MM.1S (cell line): ENCODE measurements at regions not wholly inside any gene's neighbourhood (a gene's known extent, or its start where the extent isn't known, plus 50 kb on each side); places are given as distances from the start of the nearest gene placed in this dataset.

Source experiments
- EZH2 ChIP-seq: fragments of 300-600 bp; sonication (generic); optimal IDR thresholded peaks from 2 replicates; pipeline ENCODE3; 2017; ENCODE audit warnings: low read depth, mild to moderate bottlenecking, antibody characterized with exemption, low read length, mixed read lengths
- TF ChIP-seq, protein P1 (sequence below): fragments of 300-600 bp; sonication (generic); IDR thresholded peaks from 2 replicates; pipeline ENCODE4 v1.5.1; 2016; ENCODE audit warnings: antibody characterized with exemption, low read length, mixed read lengths

DNA sequence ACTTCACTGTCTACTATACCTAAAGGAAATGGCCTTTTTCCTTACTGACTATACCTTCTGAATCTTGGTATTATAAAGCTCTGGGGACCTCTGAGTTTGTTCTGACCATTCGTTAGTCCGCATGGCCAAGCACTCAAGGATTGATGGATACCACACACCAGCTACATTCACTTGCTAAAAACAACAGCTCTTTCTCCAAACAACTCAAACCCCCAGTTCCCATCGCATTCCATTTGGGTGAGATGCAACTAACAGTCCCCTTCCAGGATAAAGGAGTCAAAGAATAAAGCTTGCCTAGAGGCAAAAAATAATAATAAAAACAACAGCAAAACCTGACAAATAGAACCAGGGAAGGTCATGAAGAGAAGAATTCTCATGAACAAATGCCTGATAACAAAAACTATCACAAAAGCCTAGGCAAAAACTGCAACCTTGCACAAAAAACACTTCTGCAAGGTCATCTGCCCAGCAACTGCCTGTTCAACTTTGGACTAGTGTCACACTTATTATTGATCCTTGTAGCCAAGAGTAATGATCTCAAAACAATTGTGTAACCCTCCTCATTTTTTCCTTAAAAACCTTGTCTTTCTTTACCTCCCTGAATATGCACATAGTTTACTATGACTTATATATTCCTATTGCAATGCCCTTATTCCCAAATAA lies 139.0 kb upstream of the GUCY1A2 start:
- TF ChIP-seq, protein P1, sequence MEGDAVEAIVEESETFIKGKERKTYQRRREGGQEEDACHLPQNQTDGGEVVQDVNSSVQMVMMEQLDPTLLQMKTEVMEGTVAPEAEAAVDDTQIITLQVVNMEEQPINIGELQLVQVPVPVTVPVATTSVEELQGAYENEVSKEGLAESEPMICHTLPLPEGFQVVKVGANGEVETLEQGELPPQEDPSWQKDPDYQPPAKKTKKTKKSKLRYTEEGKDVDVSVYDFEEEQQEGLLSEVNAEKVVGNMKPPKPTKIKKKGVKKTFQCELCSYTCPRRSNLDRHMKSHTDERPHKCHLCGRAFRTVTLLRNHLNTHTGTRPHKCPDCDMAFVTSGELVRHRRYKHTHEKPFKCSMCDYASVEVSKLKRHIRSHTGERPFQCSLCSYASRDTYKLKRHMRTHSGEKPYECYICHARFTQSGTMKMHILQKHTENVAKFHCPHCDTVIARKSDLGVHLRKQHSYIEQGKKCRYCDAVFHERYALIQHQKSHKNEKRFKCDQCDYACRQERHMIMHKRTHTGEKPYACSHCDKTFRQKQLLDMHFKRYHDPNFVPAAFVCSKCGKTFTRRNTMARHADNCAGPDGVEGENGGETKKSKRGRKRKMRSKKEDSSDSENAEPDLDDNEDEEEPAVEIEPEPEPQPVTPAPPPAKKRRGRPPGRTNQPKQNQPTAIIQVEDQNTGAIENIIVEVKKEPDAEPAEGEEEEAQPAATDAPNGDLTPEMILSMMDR = no peak
- TF ChIP-seq EZH2 = no peak
